Kidney (tissue), 13 donors: ENCODE measurements at regions not wholly inside any gene's neighbourhood (a gene's known extent, or its start where the extent isn't known, plus 50 kb on each side); places are given as distances from the start of the nearest gene placed in this dataset.

Experiments
- DNase-seq, 5 donors: peaks; one replicate each; pipeline ENCODE4 v3.0.0-alpha.2; 2013 to 2020
- FAIRE-seq: peaks from 2 replicates; lab custom pipeline; 2012; peaks lifted over from hg19 to GRCh38; lab: Jason Lieb, UNC
- H3K27ac ChIP-seq, 2 donors: one replicate each; pipeline ENCODE4 v1.7.0; 2013; ENCODE audit warnings: low read depth in 2 of 2, low read length in 2 of 2, inconsistent platforms in 1 of 2
- H3K27me3 ChIP-seq: one replicate; pipeline ENCODE4 v1.7.1; 2013; ENCODE audit warnings: low read length, inconsistent platforms; ENCODE audit not compliant: control insufficient read depth, insufficient read depth
- H3K36me3 ChIP-seq, 3 donors: one replicate each; pipeline versions ENCODE4 v1.7.0 to v1.7.1; 2013; ENCODE audit warnings: low read length in 3 of 3, control low read depth in 1 of 3, inconsistent platforms in 1 of 3; ENCODE audit not compliant: insufficient read depth in 3 of 3, control insufficient read depth in 2 of 3
- H3K4me1 ChIP-seq, 3 donors: one replicate each; pipeline versions ENCODE4 v1.7.0 to v1.7.1; 2013; ENCODE audit warnings: low read length in 3 of 3, inconsistent platforms in 1 of 3, low read depth in 1 of 3; ENCODE audit not compliant: control insufficient read depth in 2 of 3, insufficient read depth in 2 of 3
- H3K4me3 ChIP-seq, 3 donors: one replicate each; pipeline versions ENCODE4 v1.7.0 to v1.8.1; 2013; ENCODE audit warnings: low read length in 3 of 3, control low read depth in 1 of 3, inconsistent platforms in 1 of 3
- H3K9ac ChIP-seq, 3 donors: one replicate each; pipeline versions ENCODE4 v1.7.0 to v1.7.1; 2013; ENCODE audit warnings: low read length in 3 of 3, control low read depth in 1 of 3, inconsistent platforms in 1 of 3
- H3K9me3 ChIP-seq, 3 donors: one replicate each; pipeline versions ENCODE4 v1.7.0 to v1.7.1; 2013; ENCODE audit warnings: low read length in 3 of 3, control low read depth in 1 of 3, inconsistent platforms in 1 of 3; ENCODE audit not compliant: control insufficient read depth in 2 of 3, insufficient read depth in 1 of 3
- CTCF ChIP-seq: IDR thresholded peaks from 3 replicates; pipeline ENCODE4 v1.5.1; 2012; ENCODE audit warnings: mild to moderate bottlenecking, moderate library complexity, borderline replicate concordance; ENCODE audit not compliant: insufficient read depth; ENCODE audit errors: extremely low read depth
- intact Hi-C: fragments of 100-400 bp; cut with DNase I; formaldehyde crosslinking; loops from one replicate; pipeline ENCODE4 v1.11.1; 2022
- donor health status: control.
- donor health status: control.
- donor health status: control.
- donor health status: control.
- donor health status: control.
- donor health status: DM: yes; HTN: yes; CAD: no.
- donor health status: Normal renal cell carcinoma (clear cell type).

- Histone ChIP-seq H3K4me1 (no peaks in the 10 kb centered on the region), H3K36me3 (no peaks in the 10 kb centered on the region), H3K4me3 (no peak overlapping the region), H3K27ac (no peak overlapping the region), H3K27me3 (no peaks in the 10 kb centered on the region), H3K9ac (no peak overlapping the region), H3K9me3 (no peaks in the 10 kb centered on the region)
- no peak for TF ChIP-seq CTCF
- FAIRE-seq, result no peak
- intact Hi-C loops, result no loop called here
- no peak for DNase-seq
Observed at GRCh38 chr2:118250001-118250400, 161.7 kb downstream of the INSIG2 start.

GRCh38 chr2:118249531-118249930, 161.3 kb downstream of the INSIG2 start:
- H3K27ac ChIP-seq, result no peak overlapping the region
- H3K36me3 ChIP-seq, result no peaks in the 10 kb centered on the region
- no peak overlapping the region for H3K9ac ChIP-seq
- FAIRE-seq (no peak), DNase-seq (no peak)
- intact Hi-C loops, result no loop called here
- no peaks in the 10 kb centered on the region for H3K27me3 ChIP-seq
- no peaks in the 10 kb centered on the region for H3K9me3 ChIP-seq
- no peaks in the 10 kb centered on the region for H3K4me1 ChIP-seq
- TF ChIP-seq CTCF, result no peak
- no peak overlapping the region for H3K4me3 ChIP-seq

GRCh38 chr2:118246726-118247125, 158.5 kb downstream of the INSIG2 start:
- Histone ChIP-seq H3K9ac (no peak overlapping the region), H3K27ac (no peak overlapping the region), H3K4me1 (no peaks in the 10 kb centered on the region), H3K9me3 (no peaks in the 10 kb centered on the region), H3K27me3 (no peaks in the 10 kb centered on the region), H3K36me3 (no peaks in the 10 kb centered on the region), H3K4me3 (no peak overlapping the region)
- intact Hi-C loops, result no loop called here
- DNase-seq (no peak), FAIRE-seq (no peak)
- no peak for TF ChIP-seq CTCF

GRCh38 chr2:118246079-118246478, 157.8 kb downstream of the INSIG2 start:
- DNase-seq (no peak), FAIRE-seq (no peak)
- no peak overlapping the region for H3K9ac ChIP-seq
- no peaks in the 10 kb centered on the region for H3K27me3 ChIP-seq
- H3K9me3 ChIP-seq, result no peaks in the 10 kb centered on the region
- no peaks in the 10 kb centered on the region for H3K36me3 ChIP-seq
- no peak overlapping the region for H3K27ac ChIP-seq
- intact Hi-C loops, result no loop called here
- H3K4me1 ChIP-seq, result no peaks in the 10 kb centered on the region
- no peak for TF ChIP-seq CTCF
- H3K4me3 ChIP-seq, result no peak overlapping the region
